ENCODE measurements at regions not wholly inside any gene's neighbourhood (a gene's known extent, or its start where the extent isn't known, plus 50 kb on each side); places are given as distances from the start of the nearest gene placed in this dataset.

DNA sequence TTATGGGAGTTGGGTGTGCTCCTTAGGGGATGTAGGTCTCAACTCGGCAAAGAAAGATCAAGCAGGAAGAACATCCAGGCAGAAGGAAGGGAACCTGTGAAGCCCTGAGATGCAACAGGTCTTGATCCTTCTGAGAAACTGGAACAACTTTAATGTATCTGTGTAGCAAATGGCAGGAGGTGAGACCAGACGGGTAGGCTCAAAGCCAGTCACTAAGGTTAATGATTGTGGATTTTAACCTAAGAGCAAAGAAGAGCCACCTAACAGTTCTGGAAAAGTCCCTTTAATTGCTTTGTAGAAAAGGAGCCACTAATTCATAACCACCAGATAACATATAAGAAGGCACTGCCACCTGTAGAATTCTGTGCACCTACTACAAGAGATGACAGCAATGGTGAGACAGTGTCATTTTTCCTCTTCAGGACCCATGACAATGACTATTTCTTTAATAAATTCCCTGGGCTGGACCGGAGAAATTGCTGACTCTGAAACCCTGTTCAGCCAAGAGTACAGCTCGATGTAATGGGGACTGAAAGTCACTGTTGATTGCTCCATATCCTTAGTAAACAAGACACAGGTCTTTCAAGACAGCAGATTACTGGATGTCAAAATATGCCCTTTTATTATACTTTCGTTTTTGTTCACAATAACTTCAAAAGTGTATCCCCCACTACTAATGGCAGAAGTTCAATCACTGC is 326.2 kb downstream of the CBLN4 start:
- no peak for ATAC-seq
- in situ Hi-C loops (cut with MboI) (no loop called here), intact Hi-C loops (cut with micrococcal nuclease; ENCODE audit: unreplicated experiment) (no loop called here)
- ChIA-PET CTCF (no interaction called here), RAD21 (ENCODE audit: unreplicated experiment) (no interaction called here), SMC1A (ENCODE audit: uncharacterized antibody, unreplicated experiment) (no interaction called here), POLR2A (no interaction called here)
- Histone ChIP-seq H2AFZ (ENCODE audit: control insufficient read depth, low read depth, low read length) (no peak overlapping the region), H3K9ac (ENCODE audit: control insufficient read depth, insufficient read depth, low read length) (no peak overlapping the region), H3K4me2 (ENCODE audit: control insufficient read depth, insufficient read depth) (no peak overlapping the region), H3K36me3 (ENCODE audit: control insufficient read depth in 2 of 2, insufficient read depth in 2 of 2, low read length in 1 of 2) (no peaks in the 10 kb centered on the region), H3K9me3 (replicated peaks; ENCODE audit: control insufficient read depth, insufficient read depth, low read length) (no peaks in the 10 kb centered on the region), H4K20me1 (ENCODE audit: control insufficient read depth, insufficient read depth) (no peaks in the 10 kb centered on the region), H3K4me3 (no peak overlapping the region), H3K27ac (ENCODE audit: control insufficient read depth, insufficient read depth) (no peak overlapping the region), H3K27me3 (replicated peaks in 1 of 2; ENCODE audit: control insufficient read depth in 2 of 2, insufficient read depth in 2 of 2, low read length in 1 of 2) (no peaks in the 10 kb centered on the region), H3K4me1 (ENCODE audit: control insufficient read depth, insufficient read depth, low read length) (no peaks in the 10 kb centered on the region), H3K79me2 (ENCODE audit: control insufficient read depth, insufficient read depth, low read length) (no peaks in the 10 kb centered on the region)
- no TSS peak for BruUV-seq (replicated peaks)
- TF ChIP-seq ZNF687 (IDR thresholded peaks at IDR 0.05) (no peak), FOS (IDR thresholded peaks at IDR 0.05; ENCODE audit: borderline replicate concordance, extremely low read depth, insufficient read length) (no peak), ZNF207 (IDR thresholded peaks at IDR 0.05; ENCODE audit: borderline replicate concordance) (no peak), ZNF384 (IDR thresholded peaks at IDR 0.05; ENCODE audit: borderline replicate concordance, low read depth, low read length) (no peak)
- no peak for FAIRE-seq
- no peak for DNase-seq (ENCODE audit: low read depth, low spot score)
- WGBS (ENCODE audit: insufficient coverage, insufficient replicate concordance, low lambda C conversion rate, missing lambda C conversion rate): 16% methylated on average over 5 of the region's 5 CpGs

Measured in GM12878 (cell line).